Ovary (tissue), 7 donors: ENCODE measurements at regions not wholly inside any gene's neighbourhood (a gene's known extent, or its start where the extent isn't known, plus 50 kb on each side); places are given as distances from the start of the nearest gene placed in this dataset.

Experiments
- DNase-seq, 5 donors: peaks; one replicate each; pipeline ENCODE4 v3.0.0-alpha.2; 2019 to 2020
- H3K27ac ChIP-seq, 2 donors: fragments of 200-600 bp; one replicate each; pipeline versions ENCODE4 v1.5.1 to v1.8.0; 2019 to 2022
- H3K27me3 ChIP-seq: fragments of 200-600 bp; one replicate; pipeline ENCODE4 v1.8.0; 2022
- H3K36me3 ChIP-seq: fragments of 200-600 bp; sonication (generic); one replicate; pipeline ENCODE4 v1.5.1; 2019
- H3K4me1 ChIP-seq: one replicate; pipeline ENCODE4 v1.8.1; 2013; ENCODE audit warnings: mild to moderate bottlenecking, moderate library complexity; ENCODE audit not compliant: insufficient read depth
- H3K4me3 ChIP-seq: fragments of 200-600 bp; sonication (generic); one replicate; pipeline ENCODE4 v1.5.1; 2017
- H3K9me3 ChIP-seq, 2 donors: fragments of 200-600 bp in 1 of 2; sonication (generic) in 1 of 2; one replicate each; pipeline versions ENCODE4 v1.5.1 to v1.8.1; 2013 to 2019; ENCODE audit warnings: mild to moderate bottlenecking in 1 of 2, moderate library complexity in 1 of 2
- CTCF ChIP-seq, 3 donors: fragments of 450-650 bp in 2 of 3; fragments of 200-600 bp in 1 of 3; IDR thresholded peaks; one replicate each; pipeline versions ENCODE4 v1.5.1 to v1.8.0; 2016 to 2022; ENCODE audit warnings: antibody characterized with exemption in 3 of 3, mild to moderate bottlenecking in 1 of 3
- EP300 ChIP-seq: sonication (generic); formaldehyde crosslinking; IDR thresholded peaks from one replicate; pipeline ENCODE4 v1.6.1; 2017; ENCODE audit warnings: antibody characterized with exemption
- POLR2A ChIP-seq: fragments of 450-650 bp; IDR thresholded peaks from one replicate; pipeline ENCODE4 v1.6.1; 2017; ENCODE audit warnings: antibody characterized with exemption, mild to moderate bottlenecking, moderate library complexity
- WGBS, 3 donors: extraction: QIAGEN DNeasy Blood & Tissue Kit in 1 of 3; methylation state at CpG; one replicate each; pipeline versions ENCODE4 v1.1.5 to v1.1.7; 2013 to 2017; 5-methylcytosine and 5-hydroxymethylcytosine counted together
- intact Hi-C, 4 donors: fragments of 100-400 bp; cut with DNase I; formaldehyde crosslinking; loops; one replicate each; pipeline versions ENCODE4 v1.11.0 to v1.15.1; 2022 to 2023
- donor health status: DM: no; HTN: no; CAD: no; lungs with moderate emphysema.
- donor health status: DM: no; HTN: no; CAD: no.
- donor health status: Bipolar disorder and iron deficiency.
- donor health status: DM: no; HTN: no; CAD: no.
- donor health status: DM: yes; HTN: yes; CAD: no.

DNA sequence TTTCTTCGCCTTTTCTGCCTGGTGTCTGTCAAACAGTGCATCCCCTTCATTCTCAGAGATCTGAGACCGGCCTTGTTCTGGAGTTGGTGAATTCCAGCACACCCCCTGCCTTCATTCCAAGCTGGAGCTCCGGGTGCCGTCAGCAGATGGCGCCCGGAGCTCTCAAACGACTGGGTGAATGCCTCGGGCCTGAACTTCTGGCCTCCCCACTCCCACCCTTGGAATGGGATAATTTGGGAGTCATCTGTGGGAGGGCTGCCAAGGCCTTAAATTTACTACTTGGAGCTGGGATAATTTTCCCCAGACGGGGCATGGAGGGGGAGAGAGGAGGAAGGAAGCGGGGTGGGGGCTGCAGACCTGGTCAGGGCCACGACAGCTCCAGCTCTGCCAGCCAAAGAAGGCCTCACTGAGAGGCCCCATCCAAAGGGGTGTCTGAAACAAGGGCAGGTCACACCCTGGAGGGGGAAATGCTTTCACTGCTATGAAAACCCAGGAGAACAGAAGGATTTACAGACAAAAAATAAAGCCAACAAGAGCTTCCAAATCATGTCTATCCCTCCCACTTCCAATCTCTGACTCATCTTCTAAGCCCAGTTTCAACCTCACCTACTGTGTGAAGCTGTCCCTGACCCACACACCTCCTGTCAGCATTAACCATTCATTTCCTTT is 187.9 kb downstream of the OPA1 start:
- H3K36me3 ChIP-seq = no peaks in the 10 kb centered on the region
- H3K4me3 ChIP-seq = no peak overlapping the region
- intact Hi-C loops = loop anchor here (2.0 to 10.0 kb wide), 4 partner anchors 354 to 536 kb away; partner anchors contain the start of gene HES1 (in 2 of the 4)
- H3K9me3 ChIP-seq = no peaks in the 10 kb centered on the region
- no peaks in the 10 kb centered on the region for H3K27me3 ChIP-seq
- peak overlapping the region in 1 of 2 donors; percentile 26 for H3K27ac ChIP-seq
- TF ChIP-seq CTCF (IDR thresholded peaks at IDR 0.05) (peak; percentile 59 to 78 (median 71)), POLR2A (peak; percentile 27), EP300 (no peak)
- H3K4me1 ChIP-seq = no peaks in the 10 kb centered on the region
- WGBS, 3 donors = 5 to 7% (median 6%) methylated on average over 11 of the region's 11 CpGs
- DNase-seq = peak; percentile 79 to 87 (median 84)

GRCh38 chr3:193782276-193782647 is 189.3 kb downstream of the OPA1 start:
- TF ChIP-seq EP300 (no peak), POLR2A (no peak), CTCF (IDR thresholded peaks at IDR 0.05) (no peak)

DNA sequence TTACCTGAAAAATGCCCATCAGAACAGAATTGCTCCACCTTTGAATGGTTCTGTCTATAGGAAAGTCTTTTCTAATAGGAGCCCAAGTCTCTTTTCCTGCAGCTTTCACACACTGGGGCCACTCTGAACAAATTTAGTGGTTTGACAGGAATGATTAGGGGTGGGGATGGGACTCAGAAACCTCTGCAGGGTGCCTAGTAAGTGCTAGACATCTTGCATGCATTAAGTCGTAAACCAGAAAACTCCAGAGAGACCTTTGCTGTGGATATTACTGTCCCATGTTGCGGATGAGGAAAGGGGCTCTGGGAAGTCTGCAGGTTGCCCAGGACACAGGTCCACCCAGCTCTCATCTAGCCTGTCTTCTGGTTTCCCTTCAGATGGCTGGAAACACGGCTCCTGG is 189.7 kb downstream of the OPA1 start:
- no peak for DNase-seq
- no peaks in the 10 kb centered on the region for H3K27me3 ChIP-seq
- 94 to 99% (median 95%) methylated on average over 3 of the region's 3 CpGs for WGBS, 3 donors
- H3K9me3 ChIP-seq = no peaks in the 10 kb centered on the region
- no peak overlapping the region for H3K4me3 ChIP-seq
- no peaks in the 10 kb centered on the region for H3K4me1 ChIP-seq
- H3K36me3 ChIP-seq = no peaks in the 10 kb centered on the region
- intact Hi-C loops = loop anchor here in 3 of 4 donors (5.0 to 10.0 kb wide), 3 partner anchors 352 to 535 kb away; partner anchors contain the start of gene HES1 (in 2 of the 3)
- TF ChIP-seq POLR2A (no peak), EP300 (no peak), CTCF (IDR thresholded peaks at IDR 0.05) (no peak)
- H3K27ac ChIP-seq = no peak overlapping the region

More at GRCh38 chr3:193782276-193782647, 189.3 kb downstream of the OPA1 start:
- no peaks in the 10 kb centered on the region for H3K27me3 ChIP-seq
- no peaks in the 10 kb centered on the region for H3K4me1 ChIP-seq
- H3K36me3 ChIP-seq = no peaks in the 10 kb centered on the region
- WGBS, 3 donors = 92 to 96% (median 94%) methylated on average over 9 of the region's 9 CpGs
- DNase-seq = no peak
- intact Hi-C loops = loop anchor here in 3 of 4 donors (5.0 to 10.0 kb wide), 3 partner anchors 353 to 535 kb away; partner anchors contain the start of gene HES1 (in 2 of the 3)
- H3K4me3 ChIP-seq = no peak overlapping the region
- H3K27ac ChIP-seq = no peak overlapping the region
- H3K9me3 ChIP-seq = no peaks in the 10 kb centered on the region

DNA sequence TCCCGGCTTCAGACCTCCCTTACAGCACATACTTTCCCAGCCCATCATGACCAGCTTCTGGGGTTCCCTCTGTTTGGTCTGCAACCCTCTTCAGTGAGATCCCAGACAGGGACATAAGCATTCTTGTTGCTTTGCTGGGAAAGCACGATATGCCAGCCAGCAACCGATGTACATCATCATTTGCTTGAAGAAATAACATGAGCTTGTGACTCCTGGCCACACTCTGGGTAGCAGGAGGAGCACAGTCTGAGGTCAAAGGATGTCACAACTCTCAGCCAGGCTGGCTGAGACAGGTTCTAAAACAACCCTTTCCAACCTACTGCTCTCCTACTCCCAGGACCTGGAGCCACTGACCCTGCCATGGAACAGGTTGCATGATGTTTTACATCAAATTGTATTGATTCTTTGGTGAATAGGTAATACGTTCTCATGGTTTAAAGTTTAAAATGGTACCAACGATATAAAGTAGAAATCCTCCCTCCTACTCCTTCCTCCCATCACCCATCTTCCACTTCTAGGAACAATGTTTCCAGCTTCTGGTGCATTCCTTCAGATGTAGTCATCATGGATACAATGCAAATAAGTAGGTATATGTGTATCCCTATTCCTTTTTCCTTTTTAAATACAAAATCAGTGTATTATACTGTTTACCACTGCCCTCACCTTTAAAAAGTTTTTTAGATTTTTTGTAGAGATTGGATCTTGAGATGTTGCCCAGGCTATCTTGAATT is 190.3 kb downstream of the OPA1 start:
- H3K4me3 ChIP-seq = no peak overlapping the region
- intact Hi-C loops = loop anchor here in 3 of 4 donors (5.0 to 10.0 kb wide), 3 partner anchors 351 to 534 kb away; partner anchors contain the start of gene HES1 (in 2 of the 3)
- no peaks in the 10 kb centered on the region for H3K27me3 ChIP-seq
- no peaks in the 10 kb centered on the region for H3K9me3 ChIP-seq
- no peaks in the 10 kb centered on the region for H3K4me1 ChIP-seq
- DNase-seq = no peak
- WGBS, 3 donors = 79 to 83% (median 82%) methylated on average over 5 of the region's 5 CpGs
- TF ChIP-seq CTCF (IDR thresholded peaks at IDR 0.05) (no peak), EP300 (no peak), POLR2A (no peak)
- no peaks in the 10 kb centered on the region for H3K36me3 ChIP-seq
- no peak overlapping the region for H3K27ac ChIP-seq
